ENCODE measurements at regions not wholly inside any gene's neighbourhood (a gene's known extent, or its start where the extent isn't known, plus 50 kb on each side); places are given as distances from the start of the nearest gene placed in this dataset.
"Not testable (repeated sequence)": the region's sequence is repeated elsewhere in the genome, so short reads cannot be mapped to it uniquely, and the experiment has no call there.

GRCh38 chr2:175251425-175252041 is 70.0 kb upstream of the ATP5MC3 start:
- peak; percentile 27 for DNase-seq (ENCODE audit: low spot score)

GRCh38 chr2:175247159-175247558 is 65.6 kb upstream of the ATP5MC3 start:
- no peak for DNase-seq (ENCODE audit: low spot score)

GRCh38 chr2:175244697-175245096 is 63.2 kb upstream of the ATP5MC3 start:
- DNase-seq (ENCODE audit: low spot score): no peak

GRCh38 chr2:175241691-175242090 is 60.2 kb upstream of the ATP5MC3 start:
- no peak for DNase-seq (ENCODE audit: low spot score)

- DNase-seq (ENCODE audit: low spot score): not testable (repeated sequence)
These were observed 58.5 kb upstream of the ATP5MC3 start for GRCh38 chr2:175240033-175240432.

GRCh38 chr2:175236930-175237329 is 55.4 kb upstream of the ATP5MC3 start:
- no peak for DNase-seq (ENCODE audit: low spot score)

GRCh38 chr2:175234650-175235049 is 53.1 kb upstream of the ATP5MC3 start:
- DNase-seq (ENCODE audit: low spot score): no peak

- DNase-seq (ENCODE audit: low spot score): no peak
These were observed 52.6 kb upstream of the ATP5MC3 start for GRCh38 chr2:175234153-175234552.

GRCh38 chr2:175233135-175233719 is 51.7 kb upstream of the ATP5MC3 start:
- no peak for DNase-seq (ENCODE audit: low spot score)

Data from HuH-7.5 (cell line).